ENCODE measurements at regions not wholly inside any gene's neighbourhood (a gene's known extent, or its start where the extent isn't known, plus 50 kb on each side); places are given as distances from the start of the nearest gene placed in this dataset.

DNA sequence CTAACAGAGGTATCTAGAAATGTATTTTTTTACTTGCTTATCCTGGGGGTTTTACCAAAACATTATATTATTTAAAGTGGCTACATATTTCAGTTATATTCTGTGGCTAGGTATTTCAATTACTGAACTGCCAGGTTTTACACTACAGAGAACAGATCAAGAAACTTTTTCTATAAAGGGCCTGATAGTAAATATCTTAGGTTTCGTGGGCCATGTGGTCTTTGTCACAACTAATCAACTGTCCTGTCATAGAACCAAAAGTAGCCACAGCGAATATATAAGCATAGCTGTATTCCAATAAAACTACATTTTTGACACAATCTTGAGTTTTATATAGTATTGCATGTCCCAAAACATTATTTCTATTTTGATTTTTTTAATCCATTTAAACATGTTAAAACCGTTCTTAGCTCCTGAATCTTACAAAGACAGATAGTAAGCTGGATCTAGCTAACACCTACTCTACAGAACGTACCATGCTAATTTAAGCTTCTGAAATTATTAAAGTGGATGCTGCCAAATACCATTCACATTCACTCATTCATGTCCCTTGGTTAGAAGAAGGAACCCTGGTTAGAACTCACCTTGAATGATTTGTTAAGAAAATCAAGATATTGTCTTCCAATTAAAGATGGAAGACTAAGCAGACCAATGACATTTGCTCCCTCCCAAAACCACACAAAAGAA lies 118.2 kb upstream of the TGFBR2 start:
- Histone ChIP-seq H3K4me2 (no peak overlapping the region), H3K9me3 (ENCODE audit: low read depth) (no peaks in the 10 kb centered on the region), H3K27ac (no peak overlapping the region), H3K36me3 (replicated peaks; ENCODE audit: insufficient read depth, low read depth) (no peaks in the 10 kb centered on the region), H3K27me3 (no peaks in the 10 kb centered on the region), H4K20me1 (ENCODE audit: insufficient read depth, poor library complexity, severe bottlenecking) (no peaks in the 10 kb centered on the region), H3K4me3 (no peak overlapping the region), H3K79me2 (no peaks in the 10 kb centered on the region), H3K9me2 (replicated peaks; ENCODE audit: insufficient read depth) (no peaks in the 10 kb centered on the region), H2AFZ (no peak overlapping the region), H3K4me1 (ENCODE audit: insufficient read depth) (peaks cover 1% of the 10 kb centered on the region)
- TF ChIP-seq EZH2 (IDR thresholded peaks at IDR 0.05; ENCODE audit: borderline replicate concordance) (no peak), EZH2phosphoT487 (IDR thresholded peaks at IDR 0.05; ENCODE audit: low read depth, severe bottlenecking, unreplicated experiment) (no peak)
- TF ChIP-seq, protein P1, sequence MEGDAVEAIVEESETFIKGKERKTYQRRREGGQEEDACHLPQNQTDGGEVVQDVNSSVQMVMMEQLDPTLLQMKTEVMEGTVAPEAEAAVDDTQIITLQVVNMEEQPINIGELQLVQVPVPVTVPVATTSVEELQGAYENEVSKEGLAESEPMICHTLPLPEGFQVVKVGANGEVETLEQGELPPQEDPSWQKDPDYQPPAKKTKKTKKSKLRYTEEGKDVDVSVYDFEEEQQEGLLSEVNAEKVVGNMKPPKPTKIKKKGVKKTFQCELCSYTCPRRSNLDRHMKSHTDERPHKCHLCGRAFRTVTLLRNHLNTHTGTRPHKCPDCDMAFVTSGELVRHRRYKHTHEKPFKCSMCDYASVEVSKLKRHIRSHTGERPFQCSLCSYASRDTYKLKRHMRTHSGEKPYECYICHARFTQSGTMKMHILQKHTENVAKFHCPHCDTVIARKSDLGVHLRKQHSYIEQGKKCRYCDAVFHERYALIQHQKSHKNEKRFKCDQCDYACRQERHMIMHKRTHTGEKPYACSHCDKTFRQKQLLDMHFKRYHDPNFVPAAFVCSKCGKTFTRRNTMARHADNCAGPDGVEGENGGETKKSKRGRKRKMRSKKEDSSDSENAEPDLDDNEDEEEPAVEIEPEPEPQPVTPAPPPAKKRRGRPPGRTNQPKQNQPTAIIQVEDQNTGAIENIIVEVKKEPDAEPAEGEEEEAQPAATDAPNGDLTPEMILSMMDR (IDR thresholded peaks at IDR 0.05; ENCODE audit: poor library complexity) = no peak
- DNase-seq (ENCODE audit: low spot score) = no peak
- 84% methylated on average over 4 of the region's 4 CpGs for WGBS (ENCODE audit: low lambda C conversion rate, missing lambda C conversion rate)

DNA sequence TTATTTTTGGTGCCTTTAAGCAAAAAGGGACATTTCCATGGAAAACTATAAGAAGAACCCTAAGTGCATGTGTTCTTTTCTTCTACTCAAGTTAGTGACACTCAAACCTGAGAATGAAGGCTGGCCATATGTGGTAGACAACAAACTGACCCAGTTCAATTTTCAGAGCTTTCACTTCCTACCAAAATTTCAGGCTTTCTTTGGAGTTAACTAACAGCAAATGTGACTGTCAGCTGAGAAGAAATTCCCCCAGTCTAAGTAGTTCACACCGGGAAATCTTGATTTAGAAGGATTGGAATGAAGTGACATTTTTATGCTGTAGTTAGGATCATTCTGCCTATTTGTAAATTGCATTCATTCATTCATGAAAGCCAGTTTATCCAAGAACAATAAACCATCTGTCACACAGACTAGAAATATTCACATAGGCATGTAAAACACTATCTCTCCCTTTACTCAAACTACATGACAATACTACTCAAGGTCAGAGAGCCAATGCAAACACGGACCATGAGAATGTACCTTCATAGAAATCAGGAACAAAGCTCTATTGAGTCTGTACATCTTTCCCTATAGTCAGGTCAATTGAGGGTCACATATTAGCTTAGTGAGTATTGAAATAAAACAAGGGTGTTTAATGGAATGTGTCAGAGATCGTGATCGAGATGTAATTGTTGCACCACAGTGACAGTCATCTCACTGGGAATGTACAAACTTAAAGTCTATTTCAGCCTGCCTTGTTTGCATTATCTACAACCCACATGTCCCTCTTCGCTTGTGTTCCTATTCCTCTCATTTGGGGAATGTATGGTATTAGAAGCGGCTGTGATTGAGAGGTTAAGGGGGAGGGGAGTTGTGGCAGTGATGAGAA lies 113.8 kb upstream of the TGFBR2 start:
- no peak for TF ChIP-seq EZH2 (IDR thresholded peaks at IDR 0.05; ENCODE audit: borderline replicate concordance)
- TF ChIP-seq, protein P1 (IDR thresholded peaks at IDR 0.05; ENCODE audit: poor library complexity) = no peak
- TF ChIP-seq EZH2phosphoT487 (IDR thresholded peaks at IDR 0.05; ENCODE audit: low read depth, severe bottlenecking, unreplicated experiment) = no peak
- H3K9me3 ChIP-seq (ENCODE audit: low read depth) = no peaks in the 10 kb centered on the region
- WGBS (ENCODE audit: low lambda C conversion rate, missing lambda C conversion rate) = 84% methylated on average over 6 of the region's 6 CpGs
- no peaks in the 10 kb centered on the region for H3K27me3 ChIP-seq
- no peak for DNase-seq (ENCODE audit: low spot score)
- H3K4me2 ChIP-seq = no peak overlapping the region
- H3K36me3 ChIP-seq (replicated peaks; ENCODE audit: insufficient read depth, low read depth) = no peaks in the 10 kb centered on the region
- no peak overlapping the region for H3K4me3 ChIP-seq
- H3K9me2 ChIP-seq (replicated peaks; ENCODE audit: insufficient read depth) = no peaks in the 10 kb centered on the region
- no peaks in the 10 kb centered on the region for H3K79me2 ChIP-seq
- H3K4me1 ChIP-seq (ENCODE audit: insufficient read depth) = peaks cover 26% of the 10 kb centered on the region
- no peaks in the 10 kb centered on the region for H4K20me1 ChIP-seq (ENCODE audit: insufficient read depth, poor library complexity, severe bottlenecking)
- no peak overlapping the region for H2AFZ ChIP-seq
- no peak overlapping the region for H3K27ac ChIP-seq

DNA sequence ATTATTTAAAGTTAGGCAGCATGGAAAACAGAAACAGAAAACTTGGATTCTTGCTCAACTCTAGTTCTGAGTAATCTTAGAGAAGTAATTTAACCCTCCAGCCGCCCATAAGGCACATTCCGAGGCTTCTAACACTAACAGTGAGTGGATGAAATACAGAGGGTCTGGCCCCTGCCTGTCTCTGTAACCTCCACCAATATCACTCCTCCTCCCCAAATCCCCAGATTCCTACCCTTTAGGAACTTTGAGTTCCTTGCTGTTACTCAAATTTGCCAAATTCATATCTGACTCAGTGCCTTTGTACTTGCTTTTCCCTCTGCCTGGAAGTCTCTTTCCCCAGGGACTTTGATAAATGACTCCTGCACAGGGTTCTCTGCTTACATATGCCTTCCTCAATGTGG lies 112.5 kb upstream of the TGFBR2 start:
- Histone ChIP-seq H3K4me1 (ENCODE audit: insufficient read depth) (peaks cover 26% of the 10 kb centered on the region), H3K4me2 (no peak overlapping the region), H3K79me2 (no peaks in the 10 kb centered on the region), H3K9me3 (ENCODE audit: low read depth) (no peaks in the 10 kb centered on the region), H3K4me3 (no peak overlapping the region), H3K9me2 (replicated peaks; ENCODE audit: insufficient read depth) (no peaks in the 10 kb centered on the region), H3K27ac (no peak overlapping the region), H3K36me3 (replicated peaks; ENCODE audit: insufficient read depth, low read depth) (no peaks in the 10 kb centered on the region), H4K20me1 (ENCODE audit: insufficient read depth, poor library complexity, severe bottlenecking) (no peaks in the 10 kb centered on the region), H2AFZ (no peak overlapping the region), H3K27me3 (no peaks in the 10 kb centered on the region)
- WGBS (ENCODE audit: low lambda C conversion rate, missing lambda C conversion rate) = 61% methylated on average over 2 of the region's 2 CpGs
- no peak for DNase-seq (ENCODE audit: low spot score)
- no peak for TF ChIP-seq EZH2phosphoT487 (IDR thresholded peaks at IDR 0.05; ENCODE audit: low read depth, severe bottlenecking, unreplicated experiment)
- no peak for TF ChIP-seq EZH2 (IDR thresholded peaks at IDR 0.05; ENCODE audit: borderline replicate concordance)
- TF ChIP-seq, protein P1 (IDR thresholded peaks at IDR 0.05; ENCODE audit: poor library complexity) = no peak

All from hepatocyte (in vitro differentiated cells).